ENCODE measurements at regions not wholly inside any gene's neighbourhood (a gene's known extent, or its start where the extent isn't known, plus 50 kb on each side); places are given as distances from the start of the nearest gene placed in this dataset.
"Not testable (repeated sequence)": the region's sequence is repeated elsewhere in the genome, so short reads cannot be mapped to it uniquely, and the experiment has no call there.

DNA sequence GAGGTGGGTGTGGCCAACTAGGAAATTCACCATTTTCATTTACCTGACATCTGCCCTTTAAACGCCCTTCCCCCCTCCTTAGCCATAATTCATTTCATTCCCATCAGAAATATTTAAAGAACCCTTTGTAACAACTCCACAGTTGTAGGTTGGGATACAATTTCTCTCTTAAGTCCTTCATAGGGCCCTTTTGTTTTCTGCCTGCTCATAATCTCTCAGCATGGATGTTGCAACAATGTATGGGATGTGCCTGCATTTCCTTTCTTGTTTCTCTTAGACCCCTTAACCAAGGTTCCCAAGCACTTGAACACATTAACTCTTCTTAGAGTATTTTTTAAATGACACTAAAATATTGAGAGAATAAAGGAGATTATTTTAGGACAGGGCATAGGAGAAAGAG is 51.7 kb upstream of the MYO10 start:
- no peak for DNase-seq (ENCODE audit: low read depth, low spot score)
- no peak for TF ChIP-seq FOXP2 (optimal IDR thresholded peaks at IDR 0.05; ENCODE audit: control extremely low read depth, extremely low read length, insufficient read depth)

GRCh38 chr5:16990817-16991520 is 54.9 kb upstream of the MYO10 start:
- not testable (repeated sequence) for H3K4me3 ChIP-seq; DNase-seq (ENCODE audit: low read depth, low spot score)

More for the DNA sequence above, 51.7 kb upstream of the MYO10 start:
- H3K9me3 ChIP-seq (ENCODE audit: low read depth, low read length): no peaks in the 10 kb centered on the region
- no peaks in the 10 kb centered on the region for H3K36me3 ChIP-seq (ENCODE audit: insufficient read depth, low read length)
- no peak overlapping the region for H3K9ac ChIP-seq (ENCODE audit: insufficient read length)
- H3K27ac ChIP-seq: no peak overlapping the region
- H3K4me3 ChIP-seq: no peak overlapping the region

GRCh38 chr5:16992006-16992405 is 55.9 kb upstream of the MYO10 start:
- H3K9me3 ChIP-seq (ENCODE audit: low read depth, low read length): no peaks in the 10 kb centered on the region
- H3K27ac ChIP-seq: no peak overlapping the region
- no peaks in the 10 kb centered on the region for H3K36me3 ChIP-seq (ENCODE audit: insufficient read depth, low read length)
- TF ChIP-seq FOXP2 (optimal IDR thresholded peaks at IDR 0.05; ENCODE audit: control extremely low read depth, extremely low read length, insufficient read depth) (no peak), EZH2 (IDR thresholded peaks at IDR 0.05) (no peak), POLR2AphosphoS5 (IDR thresholded peaks at IDR 0.05; ENCODE audit: borderline replicate concordance, low read depth, low read length) (no peak)
- H3K9ac ChIP-seq (ENCODE audit: insufficient read length): no peak overlapping the region
- no peak for DNase-seq (ENCODE audit: low read depth, low spot score)
- H3K4me3 ChIP-seq: no peak overlapping the region

More at GRCh38 chr5:16990817-16991520, 54.9 kb upstream of the MYO10 start:
- not testable (repeated sequence) for H3K36me3 ChIP-seq (ENCODE audit: insufficient read depth, low read length); H3K9ac ChIP-seq (ENCODE audit: insufficient read length); H3K9me3 ChIP-seq (ENCODE audit: low read depth, low read length); H3K27ac ChIP-seq

GRCh38 chr5:16992444-16992843 is 56.4 kb upstream of the MYO10 start:
- Histone ChIP-seq H3K9me3 (ENCODE audit: low read depth, low read length) (no peaks in the 10 kb centered on the region), H3K36me3 (ENCODE audit: insufficient read depth, low read length) (no peaks in the 10 kb centered on the region), H3K9ac (ENCODE audit: insufficient read length) (no peak overlapping the region), H3K4me3 (no peak overlapping the region), H3K27ac (no peak overlapping the region)
- no peak for DNase-seq (ENCODE audit: low read depth, low spot score)
- no peak for TF ChIP-seq FOXP2 (optimal IDR thresholded peaks at IDR 0.05; ENCODE audit: control extremely low read depth, extremely low read length, insufficient read depth)
- no peak for TF ChIP-seq POLR2AphosphoS5 (IDR thresholded peaks at IDR 0.05; ENCODE audit: borderline replicate concordance, low read depth, low read length)
- no peak for TF ChIP-seq EZH2 (IDR thresholded peaks at IDR 0.05)

DNA sequence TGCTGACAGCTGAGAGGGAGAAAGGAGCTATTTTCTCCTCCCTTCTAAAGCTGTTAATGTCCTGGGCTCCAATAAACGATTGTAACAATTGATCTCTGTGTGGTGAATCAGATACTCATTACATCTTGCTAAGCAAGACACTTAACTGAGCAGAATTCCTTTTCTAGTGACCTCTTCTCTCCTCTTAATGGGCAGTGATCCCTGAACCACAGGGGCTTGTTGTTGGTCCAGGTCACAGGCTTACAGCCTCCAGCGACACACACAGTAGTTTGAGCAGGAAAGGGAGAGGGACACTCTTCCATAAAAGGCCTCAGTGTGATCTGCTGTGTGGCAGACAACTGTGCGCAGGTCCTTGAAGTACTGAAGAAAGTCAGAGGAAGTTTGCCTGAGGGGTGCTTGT is 58.5 kb upstream of the MYO10 start:
- H3K9me3 ChIP-seq (ENCODE audit: low read depth, low read length): no peaks in the 10 kb centered on the region
- TF ChIP-seq POLR2AphosphoS5 (IDR thresholded peaks at IDR 0.05; ENCODE audit: borderline replicate concordance, low read depth, low read length) (no peak), FOXP2 (optimal IDR thresholded peaks at IDR 0.05; ENCODE audit: control extremely low read depth, extremely low read length, insufficient read depth) (no peak), EZH2 (IDR thresholded peaks at IDR 0.05) (no peak)
- H3K9ac ChIP-seq (ENCODE audit: insufficient read length): peak overlapping the region; percentile 41
- no peak for DNase-seq (ENCODE audit: low read depth, low spot score)
- peak overlapping the region; percentile 8 for H3K27ac ChIP-seq
- H3K4me3 ChIP-seq: peak overlapping the region; percentile 4; the same call in 1 of the 2 replicates
- no peaks in the 10 kb centered on the region for H3K36me3 ChIP-seq (ENCODE audit: insufficient read depth, low read length)

DNA sequence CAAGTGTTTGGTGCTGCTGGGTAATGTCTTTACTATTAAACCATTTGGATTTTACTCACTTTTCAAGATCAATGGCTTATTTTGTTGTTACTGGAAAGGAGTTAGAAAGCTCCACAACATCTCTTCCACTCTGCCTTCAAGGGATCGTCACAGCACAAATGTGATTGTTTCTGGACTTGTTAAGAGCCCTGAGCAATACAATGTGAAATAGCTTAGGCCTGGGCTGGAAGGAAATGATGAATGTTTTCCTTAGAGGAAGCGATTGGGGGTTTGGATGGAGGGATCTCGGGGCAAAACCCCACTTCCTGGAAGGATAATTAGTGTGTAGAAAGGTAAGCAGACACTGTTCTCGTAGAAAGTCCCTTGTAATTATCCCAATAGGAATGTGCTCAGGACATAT is 59.3 kb upstream of the MYO10 start:
- Histone ChIP-seq H3K4me3 (peak overlapping the region; percentile 4), H3K9me3 (ENCODE audit: low read depth, low read length) (no peaks in the 10 kb centered on the region), H3K36me3 (ENCODE audit: insufficient read depth, low read length) (no peaks in the 10 kb centered on the region), H3K9ac (ENCODE audit: insufficient read length) (no peak overlapping the region), H3K27ac (peak overlapping the region; percentile 8; the same call in 1 of the 2 replicates)
- TF ChIP-seq FOXP2 (optimal IDR thresholded peaks at IDR 0.05; ENCODE audit: control extremely low read depth, extremely low read length, insufficient read depth) (no peak), POLR2AphosphoS5 (IDR thresholded peaks at IDR 0.05; ENCODE audit: borderline replicate concordance, low read depth, low read length) (no peak), EZH2 (IDR thresholded peaks at IDR 0.05) (no peak)
- no peak for DNase-seq (ENCODE audit: low read depth, low spot score)

- DNase-seq (ENCODE audit: low read depth, low spot score): no peak
- peak overlapping the region; percentile 66 for H3K27ac ChIP-seq
Measured at GRCh38 chr5:17000291-17000939, 64.3 kb upstream of the MYO10 start.

GRCh38 chr5:17001428-17001827 is 65.3 kb upstream of the MYO10 start:
- no peak for DNase-seq (ENCODE audit: low read depth, low spot score)

More at GRCh38 chr5:17000291-17000939, 64.3 kb upstream of the MYO10 start:
- no peak overlapping the region for H3K4me3 ChIP-seq
- H3K36me3 ChIP-seq (ENCODE audit: insufficient read depth, low read length): no peaks in the 10 kb centered on the region
- no peak overlapping the region for H3K9ac ChIP-seq (ENCODE audit: insufficient read length)
- TF ChIP-seq EZH2 (IDR thresholded peaks at IDR 0.05): no peak
- no peak for TF ChIP-seq POLR2AphosphoS5 (IDR thresholded peaks at IDR 0.05; ENCODE audit: borderline replicate concordance, low read depth, low read length)
- no peak for TF ChIP-seq FOXP2 (optimal IDR thresholded peaks at IDR 0.05; ENCODE audit: control extremely low read depth, extremely low read length, insufficient read depth)
- H3K9me3 ChIP-seq (ENCODE audit: low read depth, low read length): no peaks in the 10 kb centered on the region

More at GRCh38 chr5:17001428-17001827, 65.3 kb upstream of the MYO10 start:
- Histone ChIP-seq H3K36me3 (ENCODE audit: insufficient read depth, low read length) (no peaks in the 10 kb centered on the region), H3K27ac (no peak overlapping the region), H3K9me3 (ENCODE audit: low read depth, low read length) (no peaks in the 10 kb centered on the region), H3K9ac (ENCODE audit: insufficient read length) (no peak overlapping the region), H3K4me3 (no peak overlapping the region)
- TF ChIP-seq EZH2 (IDR thresholded peaks at IDR 0.05) (no peak), POLR2AphosphoS5 (IDR thresholded peaks at IDR 0.05; ENCODE audit: borderline replicate concordance, low read depth, low read length) (no peak), FOXP2 (optimal IDR thresholded peaks at IDR 0.05; ENCODE audit: control extremely low read depth, extremely low read length, insufficient read depth) (no peak)
